HG03066 (cell line): ENCODE measurements at regions not wholly inside any gene's neighbourhood (a gene's known extent, or its start where the extent isn't known, plus 50 kb on each side); places are given as distances from the start of the nearest gene placed in this dataset.

ENCODE experiments used
- ATAC-seq: cut with Tn5 transposase; IDR thresholded peaks from one replicate; pipeline ENCODE4 v1.9.1; 2021; ENCODE audit warnings: low read depth; ENCODE audit not compliant: unreplicated experiment

- ATAC-seq: no peak
Observed at GRCh38 chr6:166677941-166678340, 50.9 kb upstream of the RPS6KA2 start.
